22Rv1 (cell line): ENCODE measurements at regions not wholly inside any gene's neighbourhood (a gene's known extent, or its start where the extent isn't known, plus 50 kb on each side); places are given as distances from the start of the nearest gene placed in this dataset.
"Not testable (repeated sequence)": the region's sequence is repeated elsewhere in the genome, so short reads cannot be mapped to it uniquely, and the experiment has no call there.

ENCODE experiments used
- H3K27ac ChIP-seq: fragments of 450-650 bp; 2 replicates; pipeline ENCODE4 v1.5.1; 2017
- CTCF ChIP-seq: fragments of 450-650 bp; IDR thresholded peaks from 2 replicates; pipeline ENCODE4 v1.5.1; 2017; ENCODE audit warnings: mild to moderate bottlenecking
- ZFX ChIP-seq: fragments of 450-650 bp; IDR thresholded peaks from 2 replicates; pipeline ENCODE4 v1.6.1; 2017; ENCODE audit warnings: antibody characterized with exemption, borderline replicate concordance

DNA sequence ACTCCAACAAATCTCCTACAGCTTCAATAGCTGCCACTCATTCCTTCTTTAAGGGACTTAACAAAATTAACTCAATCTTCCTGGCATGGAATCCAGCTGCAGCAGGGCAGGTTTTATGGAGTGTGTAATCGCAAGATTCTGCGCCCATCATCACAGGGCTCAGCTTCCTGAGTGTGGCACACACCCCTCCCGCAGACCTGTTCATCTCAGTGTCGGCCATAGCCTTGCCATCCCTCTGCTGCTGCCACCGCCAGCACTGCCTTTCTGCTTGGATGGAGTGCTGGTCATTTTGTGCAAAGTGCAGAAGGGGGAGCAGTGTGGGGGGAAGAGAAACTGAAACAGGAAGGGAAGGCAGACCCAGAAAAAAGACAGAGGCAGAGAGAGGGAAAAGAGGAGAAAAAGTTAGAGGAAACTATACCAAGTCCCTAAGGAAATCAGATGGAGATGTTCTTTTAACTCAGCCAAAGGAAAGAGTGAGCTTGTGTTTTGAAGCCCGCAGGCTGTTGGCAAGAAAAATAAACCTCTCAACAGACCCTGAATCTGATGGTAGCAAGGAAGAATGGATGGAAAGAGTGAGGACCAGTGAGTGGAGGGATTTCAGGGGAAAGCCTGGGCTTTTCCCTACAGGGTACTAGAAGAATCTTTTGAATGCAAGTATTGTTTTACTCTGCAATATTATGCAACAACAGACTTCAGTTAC, 324.2 kb downstream of the SEC16B start:
- TF ChIP-seq CTCF, result no peak
- no peak for TF ChIP-seq ZFX
- H3K27ac ChIP-seq, result no peak overlapping the region

DNA sequence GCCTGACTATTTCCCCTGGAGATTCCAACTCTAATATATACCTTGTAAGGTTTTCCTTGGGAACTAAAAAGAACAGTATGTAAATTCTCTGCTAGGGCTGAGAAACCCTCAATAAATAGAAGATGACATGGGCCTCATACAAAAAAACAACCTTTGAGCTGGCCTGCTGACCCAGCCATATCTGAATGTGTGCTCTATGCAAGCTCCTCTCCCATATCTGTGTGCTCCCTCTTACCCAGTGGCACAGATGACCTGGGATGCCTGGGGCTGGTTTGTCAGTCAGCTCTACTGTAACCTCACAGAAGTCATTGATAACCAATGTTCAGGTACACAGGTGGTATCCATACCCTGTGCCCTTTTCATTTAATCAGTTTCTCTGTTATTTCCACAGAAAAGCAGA, 329.2 kb downstream of the SEC16B start:
- H3K27ac ChIP-seq, result no peak overlapping the region
- TF ChIP-seq ZFX, result no peak
- TF ChIP-seq CTCF, result no peak

- not testable (repeated sequence) for H3K27ac ChIP-seq
These were observed 335.7 kb downstream of the SEC16B start for GRCh38 chr1:177634151-177634550.

GRCh38 chr1:177632923-177633615, 336.8 kb downstream of the SEC16B start:
- TF ChIP-seq CTCF (no peak), ZFX (no peak)
- no peak overlapping the region for H3K27ac ChIP-seq

GRCh38 chr1:177631770-177632169, 338.1 kb downstream of the SEC16B start:
- no peak overlapping the region for H3K27ac ChIP-seq
- no peak for TF ChIP-seq CTCF
- no peak for TF ChIP-seq ZFX

GRCh38 chr1:177629526-177629925, 340.3 kb downstream of the SEC16B start:
- no peak overlapping the region for H3K27ac ChIP-seq
- TF ChIP-seq CTCF, result no peak
- no peak for TF ChIP-seq ZFX

GRCh38 chr1:177627148-177627910, 342.5 kb downstream of the SEC16B start:
- no peak overlapping the region for H3K27ac ChIP-seq
- TF ChIP-seq CTCF, result no peak
- TF ChIP-seq ZFX, result no peak
